ENCODE measurements at regions not wholly inside any gene's neighbourhood (a gene's known extent, or its start where the extent isn't known, plus 50 kb on each side); places are given as distances from the start of the nearest gene placed in this dataset.

- H3K27ac ChIP-seq: no peak overlapping the region
- 95 to 100% (median 97%) methylated on average over 1 of the region's 1 CpG for WGBS, 5 donors
These were observed 50.3 kb upstream of the DPH6 start for GRCh38 chr15:35596285-35596684.

GRCh38 chr15:35602836-35603235 is 56.9 kb upstream of the DPH6 start:
- Histone ChIP-seq H3K27ac (no peak overlapping the region), H3K9me3 (no peaks in the 10 kb centered on the region), H3K4me1 (peaks cover 0 to 9% (median 0%) of the 10 kb centered on the region in 4 donors), H3K27me3 (no peaks in the 10 kb centered on the region), H3K4me3 (no peak overlapping the region), H3K36me3 (no peaks in the 10 kb centered on the region)
- no peak for TF ChIP-seq CTCF (IDR thresholded peaks at IDR 0.05)
- TF ChIP-seq POLR2A (IDR thresholded peaks at IDR 0.05): no peak
- TF ChIP-seq POLR2AphosphoS5 (IDR thresholded peaks at IDR 0.05): no peak
- no peak for TF ChIP-seq EP300 (IDR thresholded peaks at IDR 0.05)
- 82 to 87% (median 85%) methylated on average over 3 of the region's 3 CpGs for WGBS, 5 donors
- DNase-seq: no peak
- intact Hi-C loops (cut with DNase I; ENCODE audit: low total_unique reads): no loop called here

More at GRCh38 chr15:35596285-35596684, 50.3 kb upstream of the DPH6 start:
- no peak for DNase-seq
- no peak overlapping the region for H3K4me3 ChIP-seq
- H3K27me3 ChIP-seq: no peaks in the 10 kb centered on the region
- intact Hi-C loops (cut with DNase I; ENCODE audit: low total_unique reads): no loop called here
- no peaks in the 10 kb centered on the region for H3K36me3 ChIP-seq
- no peaks in the 10 kb centered on the region for H3K9me3 ChIP-seq
- TF ChIP-seq POLR2A (IDR thresholded peaks at IDR 0.05) (no peak), POLR2AphosphoS5 (IDR thresholded peaks at IDR 0.05) (no peak), CTCF (IDR thresholded peaks at IDR 0.05) (no peak), EP300 (IDR thresholded peaks at IDR 0.05) (no peak)
- no peaks in the 10 kb centered on the region for H3K4me1 ChIP-seq

DNA sequence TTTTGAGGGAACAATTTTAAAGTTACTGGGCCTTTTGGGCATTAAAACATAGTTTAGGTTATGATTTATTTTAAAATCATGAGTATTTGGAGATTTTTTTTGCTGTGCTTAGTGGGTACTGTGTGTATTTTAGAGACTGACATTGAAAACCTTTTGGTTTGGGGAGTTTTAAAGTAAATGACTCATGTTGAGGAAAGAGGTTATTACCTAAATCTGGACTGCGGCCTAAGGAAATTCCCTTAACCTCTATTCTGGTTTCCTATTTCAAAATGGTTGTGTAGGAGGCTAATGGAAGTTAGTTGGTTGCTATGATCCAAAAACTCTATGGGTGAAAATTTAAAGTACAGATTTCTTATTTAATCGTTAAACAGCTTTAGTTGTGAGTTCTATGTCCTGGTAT is 57.3 kb upstream of the DPH6 start:
- WGBS, 5 donors: 83 to 91% (median 89%) methylated on average over 2 of the region's 2 CpGs
- Histone ChIP-seq H3K27ac (no peak overlapping the region), H3K27me3 (no peaks in the 10 kb centered on the region), H3K4me1 (peaks cover 0 to 9% (median 0%) of the 10 kb centered on the region in 4 donors), H3K36me3 (no peaks in the 10 kb centered on the region), H3K9me3 (no peaks in the 10 kb centered on the region), H3K4me3 (no peak overlapping the region)
- DNase-seq: no peak
- intact Hi-C loops (cut with DNase I; ENCODE audit: low total_unique reads): no loop called here
- TF ChIP-seq EP300 (IDR thresholded peaks at IDR 0.05): no peak
- no peak for TF ChIP-seq POLR2AphosphoS5 (IDR thresholded peaks at IDR 0.05)
- TF ChIP-seq POLR2A (IDR thresholded peaks at IDR 0.05): no peak
- TF ChIP-seq CTCF (IDR thresholded peaks at IDR 0.05): no peak

DNA sequence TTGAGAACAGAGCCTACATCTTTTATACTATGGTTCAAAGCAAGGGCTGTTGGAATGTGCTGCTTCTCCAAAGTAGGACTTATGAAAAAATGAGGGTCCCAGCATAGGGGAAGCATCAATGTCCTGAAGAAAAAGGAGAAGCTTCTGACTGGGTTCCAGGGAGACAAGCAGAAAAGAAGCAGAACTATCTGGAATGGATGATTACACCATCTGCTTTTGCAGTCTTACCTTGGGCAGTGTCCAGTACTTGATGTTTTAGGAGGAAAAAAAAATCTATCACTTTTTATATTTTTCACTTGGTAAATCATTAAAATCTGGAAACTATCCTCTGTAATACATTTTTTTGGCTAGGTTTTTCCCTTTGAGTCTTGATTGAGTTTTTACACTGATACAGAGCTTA is 57.9 kb upstream of the DPH6 start:
- H3K9me3 ChIP-seq: no peaks in the 10 kb centered on the region
- TF ChIP-seq CTCF (IDR thresholded peaks at IDR 0.05) (no peak), POLR2AphosphoS5 (IDR thresholded peaks at IDR 0.05) (no peak), POLR2A (IDR thresholded peaks at IDR 0.05) (no peak), EP300 (IDR thresholded peaks at IDR 0.05) (no peak)
- H3K4me1 ChIP-seq: peaks cover 0 to 9% (median 0%) of the 10 kb centered on the region in 4 donors
- H3K27me3 ChIP-seq: no peaks in the 10 kb centered on the region
- no peak overlapping the region for H3K27ac ChIP-seq
- DNase-seq: peak in 1 of 2 donors; percentile 38
- H3K36me3 ChIP-seq: no peaks in the 10 kb centered on the region
- no peak overlapping the region for H3K4me3 ChIP-seq
- intact Hi-C loops (cut with DNase I; ENCODE audit: low total_unique reads): no loop called here
